Skeletal muscle tissue (tissue), 3 donors: ENCODE measurements at regions not wholly inside any gene's neighbourhood (a gene's known extent, or its start where the extent isn't known, plus 50 kb on each side); places are given as distances from the start of the nearest gene placed in this dataset.

ENCODE experiments used
- H3K27ac ChIP-seq: one replicate; pipeline ENCODE4 v1.7.0; 2013; ENCODE audit warnings: mild to moderate bottlenecking, low read depth, low read length, inconsistent platforms
- H3K27me3 ChIP-seq, 3 donors: one replicate each; pipeline ENCODE4 v1.7.0; 2013; ENCODE audit warnings: low read length in 3 of 3; ENCODE audit not compliant: control insufficient read depth in 3 of 3, insufficient read depth in 3 of 3
- H3K36me3 ChIP-seq, 3 donors: one replicate each; pipeline ENCODE4 v1.7.0; 2013; ENCODE audit warnings: low read length in 3 of 3; ENCODE audit not compliant: control insufficient read depth in 3 of 3, insufficient read depth in 3 of 3
- H3K4me1 ChIP-seq, 3 donors: one replicate each; pipeline ENCODE4 v1.7.0; 2013; ENCODE audit warnings: low read length in 3 of 3, mild to moderate bottlenecking in 3 of 3; ENCODE audit not compliant: control insufficient read depth in 3 of 3, insufficient read depth in 3 of 3
- H3K4me3 ChIP-seq, 3 donors: one replicate each; pipeline ENCODE4 v1.7.0; 2013; ENCODE audit warnings: low read length in 3 of 3
- H3K9ac ChIP-seq, 3 donors: one replicate each; pipeline ENCODE4 v1.7.0; 2013; ENCODE audit warnings: low read length in 3 of 3, mild to moderate bottlenecking in 3 of 3, moderate library complexity in 2 of 3, low read depth in 1 of 3
- H3K9me3 ChIP-seq, 3 donors: one replicate each; pipeline ENCODE4 v1.7.0; 2013; ENCODE audit warnings: low read length in 3 of 3; ENCODE audit not compliant: control insufficient read depth in 3 of 3
- donor health status: Osteomylitis.

GRCh38 chr16:82504836-82505235 is 121.9 kb upstream of the CDH13 start:
- no peak overlapping the region for H3K27ac ChIP-seq
- no peak overlapping the region for H3K9ac ChIP-seq
- H3K4me1 ChIP-seq: no peaks in the 10 kb centered on the region
- no peaks in the 10 kb centered on the region for H3K27me3 ChIP-seq
- no peak overlapping the region for H3K4me3 ChIP-seq
- H3K9me3 ChIP-seq: peaks cover 3 to 5% (median 4%) of the 10 kb centered on the region in 3 donors
- H3K36me3 ChIP-seq: no peaks in the 10 kb centered on the region

GRCh38 chr16:82499302-82499701 is 127.5 kb upstream of the CDH13 start:
- no peak overlapping the region for H3K9ac ChIP-seq
- H3K27me3 ChIP-seq: no peaks in the 10 kb centered on the region
- no peak overlapping the region for H3K4me3 ChIP-seq
- H3K4me1 ChIP-seq: no peaks in the 10 kb centered on the region
- H3K9me3 ChIP-seq: no peaks in the 10 kb centered on the region
- no peaks in the 10 kb centered on the region for H3K36me3 ChIP-seq
- H3K27ac ChIP-seq: no peak overlapping the region

- Histone ChIP-seq H3K27ac (no peak overlapping the region), H3K4me3 (no peak overlapping the region), H3K27me3 (no peaks in the 10 kb centered on the region), H3K4me1 (no peaks in the 10 kb centered on the region), H3K9ac (no peak overlapping the region), H3K36me3 (no peaks in the 10 kb centered on the region), H3K9me3 (no peaks in the 10 kb centered on the region)
Measured at GRCh38 chr16:82497139-82497538, 129.6 kb upstream of the CDH13 start.

DNA sequence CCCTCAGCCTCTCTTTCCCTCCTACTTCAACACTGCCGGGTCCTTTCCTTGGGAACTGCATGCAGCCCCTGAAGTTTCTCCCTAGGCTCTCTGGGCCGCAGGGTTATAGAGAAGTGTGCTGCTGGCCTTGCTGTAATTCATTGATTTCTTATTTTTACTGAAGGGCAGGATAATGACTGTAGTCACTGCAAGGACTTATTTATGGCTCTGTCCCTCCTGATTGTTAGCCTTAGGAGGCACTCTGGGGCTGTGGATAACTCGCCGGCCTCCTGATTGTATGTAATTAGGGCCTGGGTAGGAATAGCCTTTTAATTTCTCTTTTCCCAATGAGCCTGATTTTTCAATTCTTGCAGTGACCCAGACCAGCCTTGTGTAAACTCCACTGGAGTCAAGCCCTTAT is 138.3 kb upstream of the CDH13 start:
- H3K27me3 ChIP-seq: no peaks in the 10 kb centered on the region
- no peaks in the 10 kb centered on the region for H3K4me1 ChIP-seq
- no peaks in the 10 kb centered on the region for H3K36me3 ChIP-seq
- no peaks in the 10 kb centered on the region for H3K9me3 ChIP-seq
- no peak overlapping the region for H3K4me3 ChIP-seq
- no peak overlapping the region for H3K27ac ChIP-seq
- no peak overlapping the region for H3K9ac ChIP-seq

DNA sequence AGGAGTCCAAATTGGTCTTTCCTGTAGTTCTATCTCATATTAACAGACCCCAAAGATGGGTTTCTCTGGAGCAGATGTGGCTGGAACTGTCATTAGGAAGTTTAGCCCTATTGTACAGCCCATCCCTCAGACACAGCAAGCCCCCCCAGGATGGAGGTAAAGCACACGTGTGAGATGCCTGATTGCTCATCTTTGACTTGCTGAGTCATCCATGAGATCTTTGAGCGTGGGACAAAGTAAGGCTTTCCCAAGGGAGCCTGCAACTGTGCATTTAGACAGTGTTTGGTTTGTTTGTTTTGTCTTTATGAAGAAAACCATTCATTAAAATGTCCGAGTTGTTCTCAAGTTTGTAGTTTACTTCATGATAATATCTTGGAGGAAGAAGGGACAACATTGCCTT is 145.3 kb upstream of the CDH13 start:
- no peaks in the 10 kb centered on the region for H3K9me3 ChIP-seq
- H3K27me3 ChIP-seq: no peaks in the 10 kb centered on the region
- H3K4me3 ChIP-seq: no peak overlapping the region
- H3K36me3 ChIP-seq: no peaks in the 10 kb centered on the region
- H3K27ac ChIP-seq: no peak overlapping the region
- no peak overlapping the region for H3K9ac ChIP-seq
- H3K4me1 ChIP-seq: no peaks in the 10 kb centered on the region

DNA sequence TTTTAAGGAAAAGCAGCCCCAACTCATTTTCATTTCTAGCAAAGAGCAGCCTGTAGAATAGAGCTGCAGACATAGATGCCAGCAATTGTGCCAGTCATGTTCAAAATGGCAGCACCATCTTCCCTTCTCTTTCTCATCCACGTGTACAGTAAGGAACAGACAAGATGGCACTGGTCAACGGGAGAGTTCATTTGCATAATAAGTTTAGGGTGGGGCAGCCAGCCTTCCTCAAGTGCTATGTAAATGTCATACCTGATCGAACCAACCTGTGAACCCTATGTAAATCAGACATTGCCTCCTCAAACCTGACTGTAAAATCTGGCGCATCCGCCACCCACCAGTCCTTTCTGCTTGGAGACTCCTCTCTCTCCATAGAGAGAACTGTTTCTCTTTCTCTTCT is 150.0 kb upstream of the CDH13 start:
- H3K36me3 ChIP-seq: no peaks in the 10 kb centered on the region
- H3K9me3 ChIP-seq: peaks cover 0 to 6% (median 0%) of the 10 kb centered on the region in 3 donors
- no peak overlapping the region for H3K4me3 ChIP-seq
- H3K27ac ChIP-seq: no peak overlapping the region
- no peaks in the 10 kb centered on the region for H3K27me3 ChIP-seq
- no peaks in the 10 kb centered on the region for H3K4me1 ChIP-seq
- H3K9ac ChIP-seq: no peak overlapping the region

- no peaks in the 10 kb centered on the region for H3K4me1 ChIP-seq
- no peak overlapping the region for H3K27ac ChIP-seq
- no peaks in the 10 kb centered on the region for H3K27me3 ChIP-seq
- H3K36me3 ChIP-seq: no peaks in the 10 kb centered on the region
- H3K9me3 ChIP-seq: peaks cover 0 to 6% (median 3%) of the 10 kb centered on the region in 3 donors
- no peak overlapping the region for H3K9ac ChIP-seq
- no peak overlapping the region for H3K4me3 ChIP-seq
Measured at GRCh38 chr16:82470620-82471152, 156.1 kb upstream of the CDH13 start.

- H3K36me3 ChIP-seq: no peaks in the 10 kb centered on the region
- no peak overlapping the region for H3K4me3 ChIP-seq
- H3K27ac ChIP-seq: no peak overlapping the region
- H3K4me1 ChIP-seq: no peaks in the 10 kb centered on the region
- H3K9me3 ChIP-seq: peaks cover 0 to 6% (median 3%) of the 10 kb centered on the region in 3 donors
- no peak overlapping the region for H3K9ac ChIP-seq
- H3K27me3 ChIP-seq: no peaks in the 10 kb centered on the region
Measured at GRCh38 chr16:82470016-82470415, 156.8 kb upstream of the CDH13 start.

- Histone ChIP-seq H3K9ac (no peak overlapping the region), H3K4me1 (no peaks in the 10 kb centered on the region), H3K27me3 (peaks cover 0 to 2% (median 0%) of the 10 kb centered on the region in 3 donors), H3K4me3 (no peak overlapping the region), H3K27ac (no peak overlapping the region), H3K9me3 (peaks cover 0 to 3% (median 0%) of the 10 kb centered on the region in 3 donors), H3K36me3 (no peaks in the 10 kb centered on the region)
Measured at GRCh38 chr16:82464187-82464586, 162.6 kb upstream of the CDH13 start.

- H3K27ac ChIP-seq: no peak overlapping the region
- H3K9me3 ChIP-seq: no peaks in the 10 kb centered on the region
- no peaks in the 10 kb centered on the region for H3K36me3 ChIP-seq
- H3K4me3 ChIP-seq: no peak overlapping the region
- peaks cover 0 to 2% (median 0%) of the 10 kb centered on the region in 3 donors for H3K27me3 ChIP-seq
- no peak overlapping the region for H3K9ac ChIP-seq
- H3K4me1 ChIP-seq: peaks cover 0 to 6% (median 0%) of the 10 kb centered on the region in 3 donors
Measured at GRCh38 chr16:82460766-82461165, 166.0 kb upstream of the CDH13 start.
